Retinal pigment epithelial cell (primary cell): ENCODE measurements at regions not wholly inside any gene's neighbourhood (a gene's known extent, or its start where the extent isn't known, plus 50 kb on each side); places are given as distances from the start of the nearest gene placed in this dataset.
"Not testable (repeated sequence)": the region's sequence is repeated elsewhere in the genome, so short reads cannot be mapped to it uniquely, and the experiment has no call there.

Experiments
- DNase-seq: peaks from one replicate; pipeline ENCODE4 v3.0.0-alpha.2; 2010; ENCODE audit warnings: low read depth
- H3K4me3 ChIP-seq: 2 replicates; pipeline ENCODE4 v1.5.1; 2011; ENCODE audit warnings: mild to moderate bottlenecking, low read length, control low read depth, moderate library complexity
- TF ChIP-seq, protein P1 (sequence below): conservative IDR thresholded peaks from 2 replicates; pipeline ENCODE4 v1.5.1; 2011; ENCODE audit warnings: low read depth, low read length, control low read depth, inconsistent platforms

DNA sequence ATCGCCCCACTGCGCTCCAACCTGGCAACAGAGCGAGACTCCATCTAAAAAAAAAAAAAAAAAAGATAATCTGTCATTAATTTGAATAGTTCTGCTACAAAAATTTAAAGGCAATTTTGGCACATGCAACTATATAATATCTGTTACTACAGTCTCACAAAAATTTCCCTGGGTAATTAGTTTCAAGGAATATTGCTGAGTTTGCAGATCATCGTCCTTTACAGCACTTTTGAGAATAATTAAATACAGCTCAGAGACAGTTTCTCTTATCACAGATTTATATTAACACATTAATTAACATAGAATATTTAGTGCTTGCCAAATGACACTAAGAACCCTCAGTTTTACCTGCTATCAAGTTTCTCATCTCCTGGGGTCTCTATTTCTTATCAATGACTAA lies 540.4 kb upstream of the ZNF804A start:
- no peak for DNase-seq
- TF ChIP-seq, protein P1, sequence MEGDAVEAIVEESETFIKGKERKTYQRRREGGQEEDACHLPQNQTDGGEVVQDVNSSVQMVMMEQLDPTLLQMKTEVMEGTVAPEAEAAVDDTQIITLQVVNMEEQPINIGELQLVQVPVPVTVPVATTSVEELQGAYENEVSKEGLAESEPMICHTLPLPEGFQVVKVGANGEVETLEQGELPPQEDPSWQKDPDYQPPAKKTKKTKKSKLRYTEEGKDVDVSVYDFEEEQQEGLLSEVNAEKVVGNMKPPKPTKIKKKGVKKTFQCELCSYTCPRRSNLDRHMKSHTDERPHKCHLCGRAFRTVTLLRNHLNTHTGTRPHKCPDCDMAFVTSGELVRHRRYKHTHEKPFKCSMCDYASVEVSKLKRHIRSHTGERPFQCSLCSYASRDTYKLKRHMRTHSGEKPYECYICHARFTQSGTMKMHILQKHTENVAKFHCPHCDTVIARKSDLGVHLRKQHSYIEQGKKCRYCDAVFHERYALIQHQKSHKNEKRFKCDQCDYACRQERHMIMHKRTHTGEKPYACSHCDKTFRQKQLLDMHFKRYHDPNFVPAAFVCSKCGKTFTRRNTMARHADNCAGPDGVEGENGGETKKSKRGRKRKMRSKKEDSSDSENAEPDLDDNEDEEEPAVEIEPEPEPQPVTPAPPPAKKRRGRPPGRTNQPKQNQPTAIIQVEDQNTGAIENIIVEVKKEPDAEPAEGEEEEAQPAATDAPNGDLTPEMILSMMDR = no peak
- H3K4me3 ChIP-seq = no peak overlapping the region

DNA sequence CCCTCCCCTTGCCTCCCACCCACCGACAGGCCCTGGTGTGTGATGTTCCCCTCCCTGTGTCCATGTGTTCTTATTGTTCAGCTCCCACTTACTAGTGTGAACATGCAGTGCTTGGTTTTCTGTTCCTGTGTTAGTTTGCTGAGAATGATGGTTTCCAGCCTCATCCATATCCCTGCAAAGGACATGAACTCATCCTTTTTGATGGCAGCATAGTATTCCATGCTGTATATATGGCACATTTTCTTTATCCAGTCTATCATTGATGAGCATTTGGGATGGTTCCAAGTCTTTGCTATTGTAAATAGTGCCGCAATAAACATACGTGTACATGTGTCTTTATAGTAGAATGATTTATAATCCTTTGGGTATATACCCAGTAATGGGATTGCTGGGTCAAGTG lies 538.1 kb upstream of the ZNF804A start:
- H3K4me3 ChIP-seq, DNase-seq: not testable (repeated sequence)

DNA sequence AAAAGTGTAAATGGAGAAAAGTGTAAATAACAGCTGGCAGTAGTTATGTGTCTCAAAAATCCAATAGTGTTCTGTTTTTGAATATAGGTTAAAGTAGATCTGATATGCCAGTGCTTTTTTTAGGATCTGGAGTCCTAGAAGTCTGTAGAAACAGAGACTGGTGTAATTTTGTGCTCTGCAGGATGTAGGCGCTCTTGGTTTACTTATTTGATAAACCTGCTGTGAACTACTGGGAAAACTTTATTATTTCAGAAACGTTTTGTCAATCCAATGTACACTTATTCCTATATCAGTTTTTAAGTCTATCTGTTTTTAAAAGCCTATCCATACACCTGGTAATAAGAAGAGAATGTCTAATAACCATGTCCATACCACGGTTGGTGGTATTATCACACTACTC lies 530.8 kb upstream of the ZNF804A start:
- no peak for DNase-seq

DNA sequence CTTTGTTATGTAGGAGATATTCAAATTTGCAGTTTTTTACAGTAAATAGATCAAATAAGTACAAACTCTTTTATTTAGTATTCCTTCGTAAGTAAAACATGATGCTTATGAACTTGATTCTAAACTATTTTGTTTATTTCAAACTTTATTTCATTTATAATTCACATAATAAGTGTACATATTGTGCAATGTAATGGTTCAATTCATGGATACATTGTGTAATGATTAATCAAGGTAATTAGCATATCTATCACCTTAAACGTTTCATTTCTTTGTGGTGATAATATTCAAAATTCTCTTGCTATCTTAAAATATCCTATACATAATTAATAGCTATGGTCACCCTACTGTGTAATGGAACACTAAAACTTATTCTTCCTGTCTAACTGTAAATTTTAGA lies 525.9 kb upstream of the ZNF804A start:
- TF ChIP-seq, protein P1 = no peak
- H3K4me3 ChIP-seq = no peak overlapping the region
- DNase-seq = no peak

More for the DNA sequence above, 530.8 kb upstream of the ZNF804A start:
- TF ChIP-seq, protein P1 = peak; percentile 35
- H3K4me3 ChIP-seq = no peak overlapping the region

DNA sequence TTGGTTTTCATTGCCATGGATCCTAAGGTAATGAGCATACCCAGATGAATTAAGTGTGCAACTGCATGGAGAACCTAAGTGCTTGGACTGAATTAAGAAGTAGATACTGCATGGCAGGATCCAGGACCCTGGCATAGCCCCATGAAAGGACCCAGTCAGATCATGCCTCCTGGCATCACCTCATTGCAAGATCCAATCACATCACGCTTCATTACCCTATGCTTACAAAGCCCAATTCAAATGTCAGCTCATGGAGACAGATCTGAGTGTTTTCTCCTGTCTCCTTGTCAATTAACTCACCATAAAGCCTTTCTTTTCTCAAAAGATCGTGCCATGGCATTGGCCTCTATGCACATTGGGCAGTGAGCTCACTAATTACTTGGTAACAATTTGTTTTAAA lies 519.8 kb upstream of the ZNF804A start:
- no peak for DNase-seq
- TF ChIP-seq, protein P1 = no peak
- H3K4me3 ChIP-seq = no peak overlapping the region

DNA sequence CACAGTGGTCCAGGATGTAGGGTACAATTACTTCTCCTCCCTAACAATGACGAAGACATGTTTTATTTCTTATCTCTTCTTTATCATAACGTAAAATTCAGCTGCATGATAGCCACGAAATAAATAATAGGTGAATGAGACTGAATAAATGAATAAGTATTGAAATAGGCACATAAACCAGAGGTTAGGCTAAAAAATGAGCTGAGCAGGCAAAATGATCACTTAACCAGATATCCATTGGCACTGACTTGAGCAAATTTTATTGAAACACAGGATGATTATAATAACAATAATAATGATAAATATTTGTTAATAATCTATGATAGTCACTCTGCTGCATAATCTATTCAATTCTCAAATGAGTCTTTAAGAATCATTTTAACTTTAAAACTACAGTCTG lies 506.9 kb upstream of the ZNF804A start:
- DNase-seq = no peak
- no peak overlapping the region for H3K4me3 ChIP-seq
- TF ChIP-seq, protein P1 = no peak

DNA sequence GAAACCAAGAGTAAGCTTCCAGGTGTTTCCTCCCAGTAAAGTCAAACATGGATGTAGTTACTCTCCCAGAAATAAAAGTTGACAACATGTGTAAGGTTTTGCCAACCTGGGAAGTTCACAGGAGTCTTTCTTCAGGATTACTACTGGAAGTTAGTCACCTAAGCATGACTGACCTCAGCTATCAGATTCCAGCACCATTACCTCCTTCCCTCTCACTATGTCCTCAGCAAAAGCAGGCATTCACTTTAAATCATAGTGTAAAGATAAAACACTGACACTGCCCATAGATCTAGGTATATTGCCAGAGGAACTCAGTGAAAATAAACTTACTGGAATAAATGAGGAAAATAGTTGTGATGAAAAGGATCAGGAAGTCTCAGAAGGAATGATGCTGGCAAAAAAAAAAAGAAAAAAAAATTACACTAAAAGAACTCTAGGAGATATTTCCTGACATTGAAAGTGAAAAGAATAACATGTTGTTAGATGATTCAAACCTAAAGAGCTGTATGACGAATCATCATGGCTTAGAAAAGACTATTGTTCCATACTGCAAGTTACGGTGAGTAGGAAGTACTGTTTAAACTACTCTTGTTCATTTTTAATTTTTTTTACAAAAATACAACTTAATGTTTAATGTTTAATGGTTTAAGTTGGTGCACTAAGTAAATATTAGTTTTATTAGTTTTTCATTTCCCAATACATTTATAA lies 484.5 kb upstream of the ZNF804A start:
- TF ChIP-seq, protein P1 = no peak
- H3K4me3 ChIP-seq = no peak overlapping the region
- DNase-seq = peak; percentile 0

DNA sequence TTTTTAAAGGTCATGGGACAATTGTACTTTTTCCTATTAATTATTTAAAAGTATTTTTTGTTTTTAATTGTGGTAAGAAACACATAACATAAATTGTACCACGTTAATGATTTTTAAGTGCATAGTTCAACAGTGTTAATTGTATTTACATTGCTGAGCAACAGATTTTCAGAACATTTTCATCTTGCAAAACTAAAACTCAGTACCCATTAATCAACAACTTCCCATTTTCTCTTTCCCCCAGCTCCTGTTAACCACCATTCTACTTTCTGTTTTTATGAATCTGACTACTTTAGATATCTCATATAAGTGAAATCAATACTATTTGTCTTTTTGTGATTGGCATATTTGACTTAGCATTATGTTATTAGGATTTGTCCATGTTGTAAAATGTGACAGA lies 483.9 kb upstream of the ZNF804A start:
- no peak for DNase-seq
- H3K4me3 ChIP-seq = no peak overlapping the region
- TF ChIP-seq, protein P1 = no peak
